K562 (cell line): ENCODE measurements at regions not wholly inside any gene's neighbourhood (a gene's known extent, or its start where the extent isn't known, plus 50 kb on each side); places are given as distances from the start of the nearest gene placed in this dataset.

ENCODE experiments used
- ATAC-seq: fragments of 200-7000 bp; cut with Tn5 transposase; 3 replicates; pipeline ENCODE4 v1.9.1; 2020; ENCODE audit warnings: moderate library complexity
- BruUV-seq: library from RNA; stranded (reverse); fragments of 400-500 nt; replicated peaks from 2 replicates; lab custom pipeline; 2021; lab: Mats Ljungman, UMichigan
- CTCF ChIA-PET: fragments of 300-600 bp; formaldehyde crosslinking; extraction: SDS; loops from one replicate; lab custom pipeline; 2021; ENCODE audit warnings: low intra/inter-chr PET ratio; lab: Yijun Ruan, JAX
- POLR2A ChIA-PET: fragments of 300-600, 350-650 bp; sonication (Branson Sonifier 250); formaldehyde crosslinking; extraction: SDS; loops from one replicate; lab custom pipeline; 2021; ENCODE audit warnings: antibody characterized with exemption, inconsistent platforms; lab: Yijun Ruan, JAX
- DNase-seq, 4 experiments: peaks; one replicate each; pipeline versions ENCODE4 v3.0.0 to v3.0.0-alpha.2; 2011 to 2018; ENCODE audit warnings: low spot score in 3 of 4, mixed read lengths in 3 of 4; ENCODE audit errors: extremely low read depth in 1 of 4
- FAIRE-seq: peaks from 2 replicates; lab custom pipeline; 2011; peaks lifted over from hg19 to GRCh38; lab: Jason Lieb, UNC
- H2AFZ ChIP-seq: 2 replicates; pipeline ENCODE4 v1.6.0; 2011; ENCODE audit warnings: low read depth, low read length, control low read depth, inconsistent platforms
- H3K27ac ChIP-seq: fragments of 200-600 bp; 3 replicates; pipeline ENCODE4 v1.8.0; 2011; ENCODE audit warnings: low read depth, mild to moderate bottlenecking, control low read depth, inconsistent platforms, low read length, moderate library complexity, mixed read lengths; ENCODE audit errors: extremely low read depth
- H3K27me3 ChIP-seq, 2 experiments: fragments of 300-600 bp in 1 of 2; 2 replicates in 1 of 2; 3 replicates in 1 of 2; pipeline versions ENCODE4 v1.6.0 to v1.8.0; 2011; ENCODE audit warnings: inconsistent platforms in 2 of 2, low read length in 2 of 2, mild to moderate bottlenecking in 1 of 2, mixed read lengths in 1 of 2, moderate library complexity in 1 of 2; ENCODE audit not compliant: control insufficient read depth in 2 of 2, insufficient read depth in 2 of 2
- H3K36me3 ChIP-seq: fragments of 300-600 bp; 3 replicates; pipeline ENCODE4 v1.8.0; 2011; ENCODE audit warnings: mild to moderate bottlenecking, low read length, inconsistent platforms; ENCODE audit not compliant: control insufficient read depth, insufficient read depth
- H3K4me1 ChIP-seq, 2 experiments: fragments of 200-600 bp in 1 of 2; replicated peaks in 1 of 2; 2 replicates in 1 of 2; 3 replicates in 1 of 2; pipeline versions ENCODE4 v1.5.1 to v1.8.0; 2011; ENCODE audit warnings: inconsistent platforms in 2 of 2, low read length in 2 of 2, mild to moderate bottlenecking in 1 of 2, mixed read lengths in 1 of 2, moderate library complexity in 1 of 2; ENCODE audit not compliant: control insufficient read depth in 2 of 2, insufficient read depth in 2 of 2
- H3K4me2 ChIP-seq: 2 replicates; pipeline ENCODE4 v1.6.1; 2011; ENCODE audit warnings: low read length, control low read depth, inconsistent platforms, mixed read lengths; ENCODE audit not compliant: insufficient read depth
- H3K4me3 ChIP-seq: fragments of 200-600 bp; sonication (generic), shearing (Covaris generic); 2 replicates; pipeline ENCODE4 v1.5.1; 2016; ENCODE audit warnings: control low read depth, inconsistent platforms
- H3K79me2 ChIP-seq: fragments of 200-600 bp; 3 replicates; pipeline ENCODE4 v1.8.0; 2011; ENCODE audit warnings: low read length, inconsistent platforms; ENCODE audit not compliant: control insufficient read depth, insufficient read depth
- H3K9ac ChIP-seq, 2 experiments: 2 replicates each; pipeline versions ENCODE4 v1.6.0 to v1.6.1; 2011; ENCODE audit warnings: low read depth in 2 of 2, low read length in 2 of 2, control low read depth in 1 of 2, inconsistent platforms in 1 of 2, mild to moderate bottlenecking in 1 of 2, mixed read lengths in 1 of 2; ENCODE audit not compliant: insufficient read depth in 1 of 2
- H3K9me1 ChIP-seq: one replicate; pipeline ENCODE4 v1.6.0; 2011; ENCODE audit warnings: inconsistent platforms, mild to moderate bottlenecking, low read length, moderate library complexity; ENCODE audit not compliant: control insufficient read depth, insufficient read depth
- H3K9me3 ChIP-seq: replicated peaks from 2 replicates; pipeline ENCODE4 v1.5.1; 2011; ENCODE audit warnings: low read depth, low read length, inconsistent platforms; ENCODE audit not compliant: control insufficient read depth, insufficient read depth
- H4K20me1 ChIP-seq: replicated peaks from 2 replicates; pipeline ENCODE4 v1.6.1; 2011; ENCODE audit warnings: low read length, inconsistent platforms, mixed read lengths; ENCODE audit not compliant: control insufficient read depth, insufficient read depth
- GATAD2B ChIP-seq: fragments of 450-650 bp; IDR thresholded peaks from 2 replicates; pipeline ENCODE4 v1.6.1; 2017; ENCODE audit warnings: mild to moderate bottlenecking, borderline replicate concordance
- HDAC6 ChIP-seq: IDR thresholded peaks from 2 replicates; pipeline ENCODE4 v1.6.1; 2012; ENCODE audit warnings: low read depth, mild to moderate bottlenecking, control low read depth, inconsistent platforms, low read length, moderate library complexity
- KAT8 ChIP-seq: fragments of 450-650 bp; IDR thresholded peaks from 2 replicates; pipeline ENCODE4 v1.6.1; 2016; ENCODE audit warnings: low read depth, mild to moderate bottlenecking
- NFRKB ChIP-seq: fragments of 450-650 bp; IDR thresholded peaks from 2 replicates; pipeline ENCODE4 v1.6.1; 2016; ENCODE audit warnings: low read depth
- SLC30A9 ChIP-seq: fragments of 250-450 bp; sonication (Bioruptor Pico); IDR thresholded peaks from 2 replicates; pipeline ENCODE4 v1.8.0; 2022; ENCODE audit warnings: mild to moderate bottlenecking, moderate library complexity
- WGBS: fragments of 100-300 bp; shearing (Covaris generic); methylation state at CpG from one replicate; pipeline ENCODE4 v1.1.6; 2016; ENCODE audit warnings: low coverage, mixed read lengths; ENCODE audit not compliant: insufficient coverage; ENCODE audit errors: missing lambda C conversion rate; 5-methylcytosine and 5-hydroxymethylcytosine counted together
- in situ Hi-C: fragments of 300-500 bp; cut with MboI; formaldehyde crosslinking; loops from 4 replicates; pipeline ENCODE4 v1.15.0; 2018; ENCODE audit warnings: inconsistent platforms, mixed read lengths
- intact Hi-C: fragments of 100-400 bp; cut with micrococcal nuclease; formaldehyde crosslinking; loops from 2 replicates; pipeline ENCODE4 v1.14.2; 2022
- TF ChIP-seq, protein P1 (sequence below): sonication (generic); formaldehyde crosslinking; IDR thresholded peaks from 2 replicates; pipeline ENCODE4 v1.8.0; 2022; ENCODE audit warnings: missing genetic modification reagents, mild to moderate bottlenecking, borderline replicate concordance
- TF ChIP-seq, protein P2 (sequence below): fragments of 250-450 bp; sonication (Bioruptor Pico); IDR thresholded peaks from 2 replicates; pipeline ENCODE4 v1.8.0; 2021; ENCODE audit warnings: moderate library complexity, mild to moderate bottlenecking, inconsistent platforms
- TF ChIP-seq, protein P3 (sequence below): sonication (generic); formaldehyde crosslinking; IDR thresholded peaks from 2 replicates; pipeline ENCODE4 v1.8.0; 2022; ENCODE audit warnings: missing genetic modification reagents, mild to moderate bottlenecking, moderate library complexity, borderline replicate concordance
- TF ChIP-seq, protein P4 (sequence below), 2 experiments: IDR thresholded peaks; 2 replicates each; pipeline ENCODE4 v1.6.1; 2011; ENCODE audit warnings: borderline replicate concordance in 1 of 2, control low read depth in 1 of 2, low read depth in 1 of 2, low read length in 1 of 2, mild to moderate bottlenecking in 1 of 2, mixed read lengths in 1 of 2, moderate library complexity in 1 of 2; ENCODE audit not compliant: insufficient read depth in 1 of 2, insufficient read length in 1 of 2, poor library complexity in 1 of 2, severe bottlenecking in 1 of 2; ENCODE audit errors: extremely low read depth in 1 of 2
- TF ChIP-seq, protein P5 (sequence below): fragments of 250-450 bp; sonication (Bioruptor Pico); IDR thresholded peaks from 2 replicates; pipeline ENCODE4 v1.9.0; 2021; ENCODE audit warnings: mild to moderate bottlenecking, inconsistent platforms
- TF ChIP-seq, protein P6 (sequence below): fragments of 450-650 bp; formaldehyde crosslinking; IDR thresholded peaks from 2 replicates; pipeline ENCODE4 v1.4.0; 2022; ENCODE audit warnings: missing genetic modification characterization

DNA sequence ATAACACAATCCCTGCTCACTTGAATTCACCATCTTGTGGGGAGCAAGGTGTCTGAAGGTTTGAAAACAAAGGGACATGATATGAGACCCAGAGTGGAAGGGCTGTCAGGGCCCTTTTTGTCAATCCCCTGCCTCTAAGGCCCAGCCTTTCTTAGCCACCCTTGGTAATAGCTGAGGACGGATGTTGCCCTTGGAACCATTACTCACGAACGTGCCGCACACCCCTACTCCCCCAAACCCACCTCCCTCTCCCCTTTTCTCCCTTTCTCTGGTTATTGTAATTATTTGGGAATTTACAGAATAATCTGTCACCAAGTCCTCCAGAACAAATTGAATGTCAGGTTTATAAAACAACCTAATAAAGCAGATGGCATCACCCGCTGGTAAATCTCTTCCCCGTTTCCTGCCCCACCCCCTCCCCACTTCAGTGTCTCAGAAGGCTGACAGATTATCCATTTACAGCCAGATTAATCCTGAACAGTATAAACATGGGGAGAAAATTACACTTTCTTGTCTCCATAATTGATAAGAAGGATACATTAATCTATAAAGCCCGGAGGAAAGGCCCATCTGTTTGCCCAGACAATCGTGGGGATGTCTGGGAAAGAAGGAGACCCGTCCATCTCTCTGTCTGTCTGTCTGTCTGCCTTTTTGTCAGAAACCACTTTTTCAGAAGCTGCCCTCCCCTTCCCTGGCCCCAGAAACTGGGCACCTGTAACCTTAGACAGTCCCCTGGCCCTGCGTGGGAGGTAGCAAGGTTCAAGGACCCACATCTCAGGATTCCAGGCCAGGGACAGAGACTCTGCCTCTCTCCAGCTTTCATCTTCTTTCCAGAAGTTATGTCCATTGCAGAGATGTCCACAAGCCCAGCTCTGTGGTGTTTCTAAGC is 60.6 kb upstream of the CD34 start:
- Histone ChIP-seq H3K27ac (no peak overlapping the region), H3K9me1 (no peaks in the 10 kb centered on the region), H2AFZ (no peak overlapping the region), H3K79me2 (no peaks in the 10 kb centered on the region), H3K9me3 (no peaks in the 10 kb centered on the region), H3K4me2 (no peak overlapping the region), H3K4me1 (no peaks in the 10 kb centered on the region), H3K9ac (no peak overlapping the region), H3K4me3 (no peak overlapping the region), H3K27me3 (peaks cover 24 to 32% of the 10 kb centered on the region in 2 experiments), H3K36me3 (no peaks in the 10 kb centered on the region), H4K20me1 (no peaks in the 10 kb centered on the region)
- FAIRE-seq (no peak), ATAC-seq (no peak), DNase-seq (no peak)
- CTCF ChIA-PET, result no interaction called here
- 3% methylated on average over 10 of the region's 10 CpGs for WGBS
- intact Hi-C loops (no loop called here), in situ Hi-C loops (no loop called here)
- no TSS peak for BruUV-seq
- POLR2A ChIA-PET, result interaction anchor here (1.0 to 1.4 kb wide), 4 partner anchors 26 to 86 kb away, joined by 3 to 6 read pairs (median 4); no protein-coding TSS in a partner anchor
- TF ChIP-seq, protein P1, sequence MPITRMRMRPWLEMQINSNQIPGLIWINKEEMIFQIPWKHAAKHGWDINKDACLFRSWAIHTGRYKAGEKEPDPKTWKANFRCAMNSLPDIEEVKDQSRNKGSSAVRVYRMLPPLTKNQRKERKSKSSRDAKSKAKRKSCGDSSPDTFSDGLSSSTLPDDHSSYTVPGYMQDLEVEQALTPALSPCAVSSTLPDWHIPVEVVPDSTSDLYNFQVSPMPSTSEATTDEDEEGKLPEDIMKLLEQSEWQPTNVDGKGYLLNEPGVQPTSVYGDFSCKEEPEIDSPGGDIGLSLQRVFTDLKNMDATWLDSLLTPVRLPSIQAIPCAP (CRISPR knock-in tag), result no peak
- TF ChIP-seq, protein P2, sequence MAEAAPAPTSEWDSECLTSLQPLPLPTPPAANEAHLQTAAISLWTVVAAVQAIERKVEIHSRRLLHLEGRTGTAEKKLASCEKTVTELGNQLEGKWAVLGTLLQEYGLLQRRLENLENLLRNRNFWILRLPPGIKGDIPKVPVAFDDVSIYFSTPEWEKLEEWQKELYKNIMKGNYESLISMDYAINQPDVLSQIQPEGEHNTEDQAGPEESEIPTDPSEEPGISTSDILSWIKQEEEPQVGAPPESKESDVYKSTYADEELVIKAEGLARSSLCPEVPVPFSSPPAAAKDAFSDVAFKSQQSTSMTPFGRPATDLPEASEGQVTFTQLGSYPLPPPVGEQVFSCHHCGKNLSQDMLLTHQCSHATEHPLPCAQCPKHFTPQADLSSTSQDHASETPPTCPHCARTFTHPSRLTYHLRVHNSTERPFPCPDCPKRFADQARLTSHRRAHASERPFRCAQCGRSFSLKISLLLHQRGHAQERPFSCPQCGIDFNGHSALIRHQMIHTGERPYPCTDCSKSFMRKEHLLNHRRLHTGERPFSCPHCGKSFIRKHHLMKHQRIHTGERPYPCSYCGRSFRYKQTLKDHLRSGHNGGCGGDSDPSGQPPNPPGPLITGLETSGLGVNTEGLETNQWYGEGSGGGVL (CRISPR knock-in tag), result no peak
- TF ChIP-seq SLC30A9 (CRISPR knock-in tag), result no peak
- no peak for TF ChIP-seq KAT8
- TF ChIP-seq, protein P3, sequence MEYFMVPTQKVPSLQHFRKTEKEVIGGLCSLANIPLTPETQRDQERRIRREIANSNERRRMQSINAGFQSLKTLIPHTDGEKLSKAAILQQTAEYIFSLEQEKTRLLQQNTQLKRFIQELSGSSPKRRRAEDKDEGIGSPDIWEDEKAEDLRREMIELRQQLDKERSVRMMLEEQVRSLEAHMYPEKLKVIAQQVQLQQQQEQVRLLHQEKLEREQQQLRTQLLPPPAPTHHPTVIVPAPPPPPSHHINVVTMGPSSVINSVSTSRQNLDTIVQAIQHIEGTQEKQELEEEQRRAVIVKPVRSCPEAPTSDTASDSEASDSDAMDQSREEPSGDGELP (CRISPR knock-in tag), result no peak
- no peak for TF ChIP-seq NFRKB
- TF ChIP-seq, protein P4, sequence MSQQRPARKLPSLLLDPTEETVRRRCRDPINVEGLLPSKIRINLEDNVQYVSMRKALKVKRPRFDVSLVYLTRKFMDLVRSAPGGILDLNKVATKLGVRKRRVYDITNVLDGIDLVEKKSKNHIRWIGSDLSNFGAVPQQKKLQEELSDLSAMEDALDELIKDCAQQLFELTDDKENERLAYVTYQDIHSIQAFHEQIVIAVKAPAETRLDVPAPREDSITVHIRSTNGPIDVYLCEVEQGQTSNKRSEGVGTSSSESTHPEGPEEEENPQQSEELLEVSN (IDR thresholded peaks at IDR 0.05; ENCODE audit: borderline replicate concordance in 1 of 2, extremely low read depth in 1 of 2, insufficient read depth in 1 of 2, insufficient read length in 1 of 2, low read depth in 1 of 2, low read length in 1 of 2, poor library complexity in 1 of 2, severe bottlenecking in 1 of 2), result no peak
- TF ChIP-seq, protein P5, sequence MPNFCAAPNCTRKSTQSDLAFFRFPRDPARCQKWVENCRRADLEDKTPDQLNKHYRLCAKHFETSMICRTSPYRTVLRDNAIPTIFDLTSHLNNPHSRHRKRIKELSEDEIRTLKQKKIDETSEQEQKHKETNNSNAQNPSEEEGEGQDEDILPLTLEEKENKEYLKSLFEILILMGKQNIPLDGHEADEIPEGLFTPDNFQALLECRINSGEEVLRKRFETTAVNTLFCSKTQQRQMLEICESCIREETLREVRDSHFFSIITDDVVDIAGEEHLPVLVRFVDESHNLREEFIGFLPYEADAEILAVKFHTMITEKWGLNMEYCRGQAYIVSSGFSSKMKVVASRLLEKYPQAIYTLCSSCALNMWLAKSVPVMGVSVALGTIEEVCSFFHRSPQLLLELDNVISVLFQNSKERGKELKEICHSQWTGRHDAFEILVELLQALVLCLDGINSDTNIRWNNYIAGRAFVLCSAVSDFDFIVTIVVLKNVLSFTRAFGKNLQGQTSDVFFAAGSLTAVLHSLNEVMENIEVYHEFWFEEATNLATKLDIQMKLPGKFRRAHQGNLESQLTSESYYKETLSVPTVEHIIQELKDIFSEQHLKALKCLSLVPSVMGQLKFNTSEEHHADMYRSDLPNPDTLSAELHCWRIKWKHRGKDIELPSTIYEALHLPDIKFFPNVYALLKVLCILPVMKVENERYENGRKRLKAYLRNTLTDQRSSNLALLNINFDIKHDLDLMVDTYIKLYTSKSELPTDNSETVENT (CRISPR knock-in tag), result no peak
- no peak for TF ChIP-seq HDAC6
- TF ChIP-seq GATAD2B, result no peak
- TF ChIP-seq, protein P6, sequence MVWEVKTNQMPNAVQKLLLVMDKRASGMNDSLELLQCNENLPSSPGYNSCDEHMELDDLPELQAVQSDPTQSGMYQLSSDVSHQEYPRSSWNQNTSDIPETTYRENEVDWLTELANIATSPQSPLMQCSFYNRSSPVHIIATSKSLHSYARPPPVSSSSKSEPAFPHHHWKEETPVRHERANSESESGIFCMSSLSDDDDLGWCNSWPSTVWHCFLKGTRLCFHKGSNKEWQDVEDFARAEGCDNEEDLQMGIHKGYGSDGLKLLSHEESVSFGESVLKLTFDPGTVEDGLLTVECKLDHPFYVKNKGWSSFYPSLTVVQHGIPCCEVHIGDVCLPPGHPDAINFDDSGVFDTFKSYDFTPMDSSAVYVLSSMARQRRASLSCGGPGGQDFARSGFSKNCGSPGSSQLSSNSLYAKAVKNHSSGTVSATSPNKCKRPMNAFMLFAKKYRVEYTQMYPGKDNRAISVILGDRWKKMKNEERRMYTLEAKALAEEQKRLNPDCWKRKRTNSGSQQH (CRISPR knock-in tag), result no peak
